Right lobe of liver (tissue), 6 donors: ENCODE measurements at regions not wholly inside any gene's neighbourhood (a gene's known extent, or its start where the extent isn't known, plus 50 kb on each side); places are given as distances from the start of the nearest gene placed in this dataset.

ENCODE experiments used
- ATAC-seq, 4 donors: fragments of 200-7000 bp; cut with Tn5 transposase; one replicate each; pipeline ENCODE4 v1.9.1; 2020; ENCODE audit warnings: mild to moderate bottlenecking in 4 of 4, moderate library complexity in 4 of 4
- DNase-seq, 3 donors: peaks; one replicate each; pipeline ENCODE4 v3.0.0-alpha.2; 2020
- H3K27ac ChIP-seq, 3 donors: fragments of 200-600 bp; one replicate each; pipeline ENCODE4 v1.8.0; 2022
- H3K27me3 ChIP-seq, 2 donors: fragments of 200-600 bp; one replicate each; pipeline ENCODE4 v1.8.0; 2022
- H3K36me3 ChIP-seq, 4 donors: fragments of 200-600 bp; sonication (generic) in 1 of 4; one replicate each; pipeline versions ENCODE4 v1.5.1 to v1.8.0; 2017 to 2022; ENCODE audit warnings: control low read depth in 1 of 4
- H3K4me1 ChIP-seq, 4 donors: fragments of 200-600 bp; sonication (generic) in 1 of 4; one replicate each; pipeline versions ENCODE4 v1.5.1 to v1.8.0; 2017 to 2022; ENCODE audit warnings: control low read depth in 1 of 4
- H3K4me3 ChIP-seq, 3 donors: fragments of 200-600 bp; one replicate each; pipeline ENCODE4 v1.8.0; 2022
- H3K9me3 ChIP-seq, 4 donors: fragments of 200-600 bp; sonication (generic) in 1 of 4; one replicate each; pipeline versions ENCODE4 v1.5.1 to v1.8.0; 2017 to 2022; ENCODE audit warnings: control low read depth in 1 of 4
- CTCF ChIP-seq, 4 donors: fragments of 200-600 bp in 3 of 4; fragments of 450-650 bp in 1 of 4; IDR thresholded peaks; one replicate each; pipeline versions ENCODE4 v1.5.1 to v1.8.0; 2016 to 2022; ENCODE audit warnings: antibody characterized with exemption in 4 of 4, mild to moderate bottlenecking in 2 of 4
- POLR2A ChIP-seq: fragments of 450-650 bp; IDR thresholded peaks from one replicate; pipeline ENCODE4 v1.6.1; 2017; ENCODE audit warnings: antibody characterized with exemption, mild to moderate bottlenecking
- WGBS: methylation state at CpG from one replicate; pipeline ENCODE4 v1.1.6; 2018; ENCODE audit warnings: low coverage, low lambda C conversion rate; ENCODE audit not compliant: insufficient coverage; ENCODE audit errors: missing lambda C conversion rate; 5-methylcytosine and 5-hydroxymethylcytosine counted together
- intact Hi-C, 2 donors: fragments of 100-400 bp; cut with DNase I; formaldehyde crosslinking; loops; one replicate each; pipeline versions ENCODE4 v1.11.2 to v1.14.1; 2022
- donor health status: DM: no; HTN: yes; CAD: no.
- donor health status: DM: no; HTN: no; CAD: no.
- donor health status: DM: no; HTN: no; CAD: no.
- donor health status: DM: no; HTN: yes; CAD: no.
- donor health status: DM: no; HTN: yes; CAD: no.

- WGBS: 85% methylated on average over 1 of the region's 1 CpG
- Histone ChIP-seq H3K4me1 (no peaks in the 10 kb centered on the region), H3K4me3 (no peak overlapping the region), H3K27me3 (no peaks in the 10 kb centered on the region), H3K36me3 (no peaks in the 10 kb centered on the region), H3K9me3 (no peaks in the 10 kb centered on the region), H3K27ac (no peak overlapping the region)
- ATAC-seq: no peak
- TF ChIP-seq POLR2A: no peak
- TF ChIP-seq CTCF (IDR thresholded peaks at IDR 0.05): no peak
- intact Hi-C loops: loop anchor here in 1 of 2 donors (10.0 kb wide), 1 partner anchor 93 kb away; no protein-coding TSS in a partner anchor
- DNase-seq: no peak
These were observed 151.4 kb downstream of the POLR2M start for GRCh38 chr15:57857871-57858270.

GRCh38 chr15:57859130-57859685, 152.7 kb downstream of the POLR2M start:
- no peak overlapping the region for H3K27ac ChIP-seq
- no peaks in the 10 kb centered on the region for H3K36me3 ChIP-seq
- H3K27me3 ChIP-seq: no peaks in the 10 kb centered on the region
- no peaks in the 10 kb centered on the region for H3K9me3 ChIP-seq
- H3K4me1 ChIP-seq: no peaks in the 10 kb centered on the region
- TF ChIP-seq CTCF (IDR thresholded peaks at IDR 0.05): no peak
- TF ChIP-seq POLR2A: no peak
- ATAC-seq: no peak
- 88% methylated on average over 2 of the region's 2 CpGs for WGBS
- intact Hi-C loops: loop anchor here in 1 of 2 donors (10.0 kb wide), 1 partner anchor 94 kb away; no protein-coding TSS in a partner anchor
- H3K4me3 ChIP-seq: no peak overlapping the region
- no peak for DNase-seq

GRCh38 chr15:57861034-57861638, 154.6 kb downstream of the POLR2M start:
- intact Hi-C loops: loop anchor here in 1 of 2 donors (10.0 kb wide), 1 partner anchor 204 kb away; the partner anchor contains the start of gene ALDH1A2
- no peaks in the 10 kb centered on the region for H3K9me3 ChIP-seq
- peak; percentile 52 to 77 (median 72) for ATAC-seq
- peak; percentile 84 to 90 (median 89) for TF ChIP-seq CTCF (IDR thresholded peaks at IDR 0.05)
- TF ChIP-seq POLR2A: no peak
- H3K27me3 ChIP-seq: no peaks in the 10 kb centered on the region
- no peaks in the 10 kb centered on the region for H3K4me1 ChIP-seq
- H3K27ac ChIP-seq: no peak overlapping the region
- 6% methylated on average over 6 of the region's 6 CpGs for WGBS
- no peak for DNase-seq
- H3K36me3 ChIP-seq: no peaks in the 10 kb centered on the region
- no peak overlapping the region for H3K4me3 ChIP-seq

GRCh38 chr15:57861815-57862586, 155.5 kb downstream of the POLR2M start:
- WGBS: 49% methylated on average over 6 of the region's 6 CpGs
- no peak for DNase-seq
- ATAC-seq: peak in 1 of 4 donors; percentile 61

More at GRCh38 chr15:57861815-57862586, 155.5 kb downstream of the POLR2M start:
- no peaks in the 10 kb centered on the region for H3K27me3 ChIP-seq
- TF ChIP-seq POLR2A (no peak), CTCF (IDR thresholded peaks at IDR 0.05) (no peak)
- H3K4me3 ChIP-seq: no peak overlapping the region
- H3K9me3 ChIP-seq: no peaks in the 10 kb centered on the region
- intact Hi-C loops: loop anchor here in 1 of 2 donors (10.0 kb wide), 1 partner anchor 203 kb away; the partner anchor contains the start of gene ALDH1A2
- H3K4me1 ChIP-seq: no peaks in the 10 kb centered on the region
- H3K36me3 ChIP-seq: no peaks in the 10 kb centered on the region
- no peak overlapping the region for H3K27ac ChIP-seq
